Left ventricle myocardium inferior (tissue), 1 donor: ENCODE measurements at regions not wholly inside any gene's neighbourhood (a gene's known extent, or its start where the extent isn't known, plus 50 kb on each side); places are given as distances from the start of the nearest gene placed in this dataset.
"Not testable (repeated sequence)": the region's sequence is repeated elsewhere in the genome, so short reads cannot be mapped to it uniquely, and the experiment has no call there.

Source experiments
- DNase-seq: peaks from one replicate; pipeline ENCODE4 v3.0.0-alpha.2; 2020
- H3K27ac ChIP-seq: fragments of 200-600 bp; replicated peaks from 2 replicates; pipeline ENCODE4 v1.8.0; 2021
- H3K27me3 ChIP-seq: fragments of 200-600 bp; 2 replicates; pipeline ENCODE4 v1.8.0; 2021; ENCODE audit warnings: low read depth
- H3K36me3 ChIP-seq: fragments of 200-600 bp; 2 replicates; pipeline ENCODE4 v1.8.0; 2021
- H3K4me1 ChIP-seq: fragments of 200-600 bp; 2 replicates; pipeline ENCODE4 v1.8.0; 2021
- H3K4me3 ChIP-seq: fragments of 200-600 bp; 2 replicates; pipeline ENCODE4 v1.8.0; 2021; ENCODE audit warnings: mild to moderate bottlenecking, moderate library complexity
- H3K9me3 ChIP-seq: fragments of 200-600 bp; replicated peaks from 2 replicates; pipeline ENCODE4 v1.8.0; 2021
- intact Hi-C: fragments of 100-400 bp; cut with micrococcal nuclease; formaldehyde crosslinking; loops from one replicate; pipeline ENCODE4 v1.11.0; 2022
- TF ChIP-seq, protein P1 (sequence below): fragments of 200-600 bp; IDR thresholded peaks from 2 replicates; pipeline ENCODE4 v1.8.0; 2021; ENCODE audit warnings: antibody characterized with exemption, mild to moderate bottlenecking, borderline replicate concordance
- donor health status: DM: no; HTN: yes; CAD: no; lungs with severe emphysema.

DNA sequence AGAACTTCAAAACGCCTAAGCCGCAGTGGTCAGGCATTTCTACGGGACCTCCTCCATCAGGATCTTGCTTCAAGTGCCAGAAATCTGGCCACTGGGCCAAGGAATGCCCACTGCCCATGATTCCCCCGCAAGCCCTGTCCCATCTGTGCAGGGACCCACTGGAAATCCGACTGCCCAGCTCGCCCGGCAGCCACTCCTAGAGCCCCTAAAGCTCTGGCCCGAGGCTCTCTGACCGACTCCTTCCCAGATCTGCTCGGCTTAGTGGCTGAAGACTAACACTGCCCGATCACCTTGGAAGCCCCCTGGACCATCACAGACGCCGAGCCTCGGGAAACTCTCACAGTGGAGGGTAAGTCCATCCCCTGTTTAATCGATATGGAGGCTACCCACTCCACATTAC, 1113.0 kb upstream of the TMEM132C start:
- intact Hi-C loops: no loop called here
- TF ChIP-seq, protein P1, sequence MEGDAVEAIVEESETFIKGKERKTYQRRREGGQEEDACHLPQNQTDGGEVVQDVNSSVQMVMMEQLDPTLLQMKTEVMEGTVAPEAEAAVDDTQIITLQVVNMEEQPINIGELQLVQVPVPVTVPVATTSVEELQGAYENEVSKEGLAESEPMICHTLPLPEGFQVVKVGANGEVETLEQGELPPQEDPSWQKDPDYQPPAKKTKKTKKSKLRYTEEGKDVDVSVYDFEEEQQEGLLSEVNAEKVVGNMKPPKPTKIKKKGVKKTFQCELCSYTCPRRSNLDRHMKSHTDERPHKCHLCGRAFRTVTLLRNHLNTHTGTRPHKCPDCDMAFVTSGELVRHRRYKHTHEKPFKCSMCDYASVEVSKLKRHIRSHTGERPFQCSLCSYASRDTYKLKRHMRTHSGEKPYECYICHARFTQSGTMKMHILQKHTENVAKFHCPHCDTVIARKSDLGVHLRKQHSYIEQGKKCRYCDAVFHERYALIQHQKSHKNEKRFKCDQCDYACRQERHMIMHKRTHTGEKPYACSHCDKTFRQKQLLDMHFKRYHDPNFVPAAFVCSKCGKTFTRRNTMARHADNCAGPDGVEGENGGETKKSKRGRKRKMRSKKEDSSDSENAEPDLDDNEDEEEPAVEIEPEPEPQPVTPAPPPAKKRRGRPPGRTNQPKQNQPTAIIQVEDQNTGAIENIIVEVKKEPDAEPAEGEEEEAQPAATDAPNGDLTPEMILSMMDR: no peak
- no peaks in the 10 kb centered on the region for H3K9me3 ChIP-seq
- H3K4me3 ChIP-seq: no peak overlapping the region
- DNase-seq: no peak
- no peaks in the 10 kb centered on the region for H3K27me3 ChIP-seq
- no peaks in the 10 kb centered on the region for H3K4me1 ChIP-seq
- no peaks in the 10 kb centered on the region for H3K36me3 ChIP-seq
- H3K27ac ChIP-seq: no peak overlapping the region

DNA sequence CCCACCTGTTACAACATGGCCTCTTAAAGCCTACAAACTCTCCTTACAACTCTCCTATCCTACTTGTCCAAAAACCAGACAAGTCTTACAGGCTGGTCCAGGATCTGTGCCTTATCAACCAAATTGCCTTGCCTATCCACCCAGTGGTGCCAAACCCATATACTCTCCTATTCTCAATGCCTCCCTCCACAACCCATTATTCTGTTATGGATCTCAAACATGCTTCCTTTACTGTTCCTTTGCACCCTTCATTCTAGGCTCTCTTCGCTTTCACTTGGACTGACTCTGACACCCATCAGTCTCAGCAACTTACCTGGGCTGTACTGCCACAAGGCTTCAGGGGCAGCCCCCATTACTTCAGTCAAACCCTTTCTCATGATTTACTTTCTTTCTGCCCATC, 1112.1 kb upstream of the TMEM132C start:
- H3K9me3 ChIP-seq, intact Hi-C loops, H3K27ac ChIP-seq, H3K36me3 ChIP-seq, H3K27me3 ChIP-seq, H3K4me3 ChIP-seq, DNase-seq, H3K4me1 ChIP-seq: not testable (repeated sequence)

DNA sequence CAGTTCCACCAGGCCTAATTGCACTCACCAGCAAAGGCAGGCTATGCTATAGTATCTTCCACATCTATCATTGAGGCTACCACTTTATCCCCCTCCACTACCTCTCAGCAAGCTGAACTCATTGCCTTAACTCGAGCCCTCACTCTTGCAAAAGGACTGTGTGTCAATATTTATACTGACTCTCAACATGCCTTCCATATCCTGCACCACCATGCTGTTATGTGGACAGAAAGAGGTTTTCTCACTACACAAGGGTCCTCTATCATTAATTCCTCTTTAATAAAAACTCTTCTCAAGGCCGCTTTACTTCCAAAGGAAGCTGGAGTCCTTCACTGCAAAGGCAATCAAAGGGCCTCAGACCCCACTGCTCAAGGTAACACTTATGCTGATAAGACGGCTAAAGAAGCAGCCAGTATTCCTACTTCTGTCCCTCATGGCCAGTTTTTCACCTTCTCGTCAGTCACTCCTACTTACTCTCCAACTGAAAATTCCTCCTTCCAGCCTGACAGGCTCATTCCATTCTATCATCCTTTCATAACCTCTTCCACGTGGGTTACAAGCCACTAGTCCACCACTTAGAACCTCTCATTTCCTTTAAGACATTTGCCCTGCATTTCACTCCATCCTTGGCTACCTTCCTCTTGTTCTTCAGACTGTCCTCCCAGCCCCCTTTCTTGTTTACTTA, 1110.9 kb upstream of the TMEM132C start:
- H3K36me3 ChIP-seq, intact Hi-C loops, H3K4me1 ChIP-seq, H3K27me3 ChIP-seq, H3K9me3 ChIP-seq, DNase-seq, H3K27ac ChIP-seq, H3K4me3 ChIP-seq: not testable (repeated sequence)

DNA sequence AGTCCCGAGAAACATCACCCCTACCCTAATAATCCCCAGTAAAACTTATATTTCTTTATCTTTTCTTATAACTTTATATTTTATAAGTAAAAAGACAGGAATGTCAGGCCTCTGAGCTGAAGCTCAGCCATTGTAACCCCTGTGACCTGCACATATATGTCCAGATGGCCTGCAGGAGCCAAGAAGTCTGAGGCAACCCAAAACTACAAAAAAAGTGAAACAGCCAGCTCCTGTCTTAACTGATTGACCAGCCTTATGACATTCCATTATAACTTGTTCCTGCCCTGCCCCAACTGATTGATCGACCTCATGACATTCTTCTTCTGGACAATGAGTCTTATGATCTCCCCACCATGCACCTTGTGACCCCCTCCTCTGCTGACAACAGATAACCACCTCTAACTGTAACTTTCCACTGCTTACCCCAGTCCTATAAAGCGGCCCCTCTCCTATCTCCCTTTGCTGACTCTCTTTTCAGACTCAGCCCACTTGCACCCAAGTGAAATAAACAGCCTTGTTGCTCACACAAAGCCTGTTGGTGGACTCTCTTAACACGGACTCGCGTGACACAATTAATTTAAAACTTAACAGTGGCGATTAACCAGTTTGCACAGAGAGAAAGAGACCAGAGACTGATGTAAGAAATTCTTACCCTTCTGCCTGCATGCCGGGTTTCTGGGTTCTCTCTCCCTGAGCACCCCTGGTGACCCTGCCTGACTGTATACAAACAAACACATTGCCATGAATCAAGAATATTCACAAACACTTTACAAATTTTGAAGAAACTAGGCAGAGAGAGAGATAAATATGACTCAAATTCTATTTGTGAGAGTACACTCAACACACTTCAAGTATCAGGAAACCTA, 1109.2 kb upstream of the TMEM132C start:
- H3K4me3 ChIP-seq, intact Hi-C loops, H3K4me1 ChIP-seq, H3K27me3 ChIP-seq, DNase-seq, H3K36me3 ChIP-seq, H3K27ac ChIP-seq, H3K9me3 ChIP-seq: not testable (repeated sequence)

DNA sequence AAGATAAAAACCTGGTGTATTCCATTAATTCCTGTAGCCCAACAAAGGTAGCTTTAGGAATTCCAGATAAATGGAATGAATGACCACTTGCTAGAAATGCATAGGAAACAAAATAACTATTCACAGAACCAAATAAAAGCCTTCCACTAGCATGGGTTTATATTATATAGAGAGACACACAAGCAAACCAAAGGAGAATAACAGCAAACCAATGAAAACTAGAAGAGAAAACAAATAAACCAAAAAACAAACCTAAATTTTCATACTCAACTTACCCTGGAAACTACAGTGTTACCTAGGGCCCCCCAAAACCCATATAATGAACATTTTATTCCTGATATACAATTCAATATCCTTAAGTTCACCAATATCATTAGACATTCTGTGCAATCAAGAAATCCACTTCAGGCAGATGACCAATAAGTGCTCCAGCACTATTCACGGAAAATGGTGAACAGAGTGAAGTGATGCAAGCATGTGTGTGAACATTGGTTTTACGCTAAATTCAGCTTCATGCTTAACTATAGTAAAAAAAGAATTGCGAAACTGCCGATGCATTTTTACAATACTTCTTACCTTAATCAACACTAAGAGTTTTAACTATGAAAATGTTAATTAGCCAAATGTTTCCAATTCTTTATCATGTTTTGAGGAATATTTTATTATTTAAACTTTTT, 1108.4 kb upstream of the TMEM132C start:
- peaks cover 6% of the 10 kb centered on the region for H3K4me1 ChIP-seq
- intact Hi-C loops: no loop called here
- no peak for DNase-seq

DNA sequence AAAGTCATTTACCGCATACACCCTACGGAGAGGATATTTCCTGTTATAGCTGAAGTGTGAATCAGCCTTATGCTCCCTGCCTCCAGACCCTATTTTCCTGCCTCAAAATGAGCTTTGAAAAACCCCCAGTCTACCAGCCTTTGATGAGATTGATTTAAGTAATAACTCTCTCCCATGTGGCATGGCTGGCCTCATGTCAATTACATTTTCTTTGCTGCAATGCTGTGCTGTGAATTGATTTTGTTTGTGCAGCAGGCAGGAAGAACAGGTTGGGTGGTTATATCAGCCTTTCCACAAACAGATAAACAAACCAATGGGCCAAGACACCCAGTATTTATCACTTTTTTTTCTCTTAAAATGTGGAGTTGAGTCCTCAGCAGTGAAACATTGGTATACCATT, 1105.5 kb upstream of the TMEM132C start:
- no peaks in the 10 kb centered on the region for H3K27me3 ChIP-seq
- no peak overlapping the region for H3K27ac ChIP-seq
- peaks cover 8% of the 10 kb centered on the region for H3K4me1 ChIP-seq
- H3K4me3 ChIP-seq: no peak overlapping the region
- no peaks in the 10 kb centered on the region for H3K36me3 ChIP-seq
- H3K9me3 ChIP-seq: no peaks in the 10 kb centered on the region
- TF ChIP-seq, protein P1: no peak
- intact Hi-C loops: no loop called here
- DNase-seq: no peak

More for the DNA sequence above, 1108.4 kb upstream of the TMEM132C start:
- no peak overlapping the region for H3K4me3 ChIP-seq
- no peaks in the 10 kb centered on the region for H3K9me3 ChIP-seq
- no peaks in the 10 kb centered on the region for H3K36me3 ChIP-seq
- TF ChIP-seq, protein P1: no peak
- no peak overlapping the region for H3K27ac ChIP-seq
- H3K27me3 ChIP-seq: no peaks in the 10 kb centered on the region
